Esophagus squamous epithelium (tissue), 5 donors: ENCODE measurements at regions not wholly inside any gene's neighbourhood (a gene's known extent, or its start where the extent isn't known, plus 50 kb on each side); places are given as distances from the start of the nearest gene placed in this dataset.

ENCODE experiments used
- DNase-seq: peaks from one replicate; lab custom pipeline; 2025; lab: John Stamatoyannopoulos, UW
- H3K27ac ChIP-seq, 4 donors: fragments of 200-600 bp; sonication (generic); one replicate each; pipeline ENCODE4 v1.5.1; 2016 to 2019; ENCODE audit warnings: mild to moderate bottlenecking in 1 of 4
- H3K27me3 ChIP-seq, 4 donors: fragments of 200-600 bp; sonication (generic); 1 replicate in 3 of 4; 2 replicates in 1 of 4; pipeline versions ENCODE4 v1.5.1 to v1.6.0; 2017 to 2021; ENCODE audit warnings: antibody characterized with exemption in 1 of 4
- H3K36me3 ChIP-seq, 3 donors: fragments of 200-600 bp; sonication (generic); one replicate each; pipeline ENCODE4 v1.5.1; 2016 to 2019
- H3K4me1 ChIP-seq, 3 donors: fragments of 200-600 bp; sonication (generic); one replicate each; pipeline ENCODE4 v1.5.1; 2017 to 2019
- H3K4me3 ChIP-seq, 4 donors: fragments of 200-600 bp; sonication (generic); 1 replicate in 3 of 4; 2 replicates in 1 of 4; pipeline ENCODE4 v1.5.1; 2016 to 2019; ENCODE audit warnings: mild to moderate bottlenecking in 2 of 4, moderate library complexity in 1 of 4
- H3K9me3 ChIP-seq, 3 donors: fragments of 200-600 bp; sonication (generic); one replicate each; pipeline ENCODE4 v1.5.1; 2016 to 2019
- CTCF ChIP-seq, 6 experiments: fragments of 450-650 bp in 4 of 6; fragments of 200-600 bp in 2 of 6; sonication (generic) in 2 of 6; IDR thresholded peaks; one replicate each; pipeline ENCODE4 v1.5.1; 2016 to 2019; ENCODE audit warnings: antibody characterized with exemption in 6 of 6, mild to moderate bottlenecking in 4 of 6, moderate library complexity in 4 of 6
- POLR2A ChIP-seq, 4 donors: fragments of 450-650 bp; IDR thresholded peaks; one replicate each; pipeline ENCODE4 v1.6.1; 2017; ENCODE audit warnings: antibody characterized with exemption in 4 of 4, mild to moderate bottlenecking in 4 of 4, moderate library complexity in 3 of 4
- WGBS, 2 donors: methylation state at CpG; one replicate each; pipeline ENCODE4 v1.1.5; 2018; 5-methylcytosine and 5-hydroxymethylcytosine counted together
- intact Hi-C: fragments of 100-400 bp; cut with DNase I; formaldehyde crosslinking; loops from one replicate; pipeline ENCODE4 v1.15.0; 2022
- donor health status: DM: yes; HTN: yes; CAD: no.

- H3K4me3 ChIP-seq, result no peak overlapping the region
- no peaks in the 10 kb centered on the region for H3K27me3 ChIP-seq
- H3K9me3 ChIP-seq, result no peaks in the 10 kb centered on the region
- no peak for DNase-seq
- no peak for TF ChIP-seq POLR2A (IDR thresholded peaks at IDR 0.05)
- no peak for TF ChIP-seq CTCF (IDR thresholded peaks at IDR 0.05)
- H3K27ac ChIP-seq, result no peak overlapping the region
- intact Hi-C loops, result no loop called here
- no peaks in the 10 kb centered on the region for H3K4me1 ChIP-seq
- H3K36me3 ChIP-seq, result no peaks in the 10 kb centered on the region
- WGBS, 2 donors, result 81 to 100% methylated on average over 1 of the region's 1 CpG
Observed at GRCh38 chr6:20310185-20310584, 91.5 kb upstream of the E2F3 start.

- Histone ChIP-seq H3K27me3 (no peaks in the 10 kb centered on the region), H3K36me3 (no peaks in the 10 kb centered on the region), H3K27ac (no peak overlapping the region), H3K4me1 (no peaks in the 10 kb centered on the region), H3K4me3 (no peak overlapping the region), H3K9me3 (no peaks in the 10 kb centered on the region)
- 55 to 74% methylated on average over 5 of the region's 5 CpGs for WGBS, 2 donors
- DNase-seq, result no peak
- no peak for TF ChIP-seq POLR2A (IDR thresholded peaks at IDR 0.05)
- TF ChIP-seq CTCF (IDR thresholded peaks at IDR 0.05), result no peak
- intact Hi-C loops, result no loop called here
Observed at GRCh38 chr6:20312606-20313005, 89.1 kb upstream of the E2F3 start.

- no peak overlapping the region for H3K4me3 ChIP-seq
- TF ChIP-seq CTCF (IDR thresholded peaks at IDR 0.05) (no peak), POLR2A (IDR thresholded peaks at IDR 0.05) (no peak)
- no peak overlapping the region for H3K27ac ChIP-seq
- no peaks in the 10 kb centered on the region for H3K36me3 ChIP-seq
- no peaks in the 10 kb centered on the region for H3K27me3 ChIP-seq
- no peak for DNase-seq
- H3K4me1 ChIP-seq, result no peaks in the 10 kb centered on the region
- H3K9me3 ChIP-seq, result no peaks in the 10 kb centered on the region
- intact Hi-C loops, result no loop called here
- 20 to 33% methylated on average over 1 of the region's 3 CpGs for WGBS, 2 donors
Observed at GRCh38 chr6:20313051-20313450, 88.6 kb upstream of the E2F3 start.

DNA sequence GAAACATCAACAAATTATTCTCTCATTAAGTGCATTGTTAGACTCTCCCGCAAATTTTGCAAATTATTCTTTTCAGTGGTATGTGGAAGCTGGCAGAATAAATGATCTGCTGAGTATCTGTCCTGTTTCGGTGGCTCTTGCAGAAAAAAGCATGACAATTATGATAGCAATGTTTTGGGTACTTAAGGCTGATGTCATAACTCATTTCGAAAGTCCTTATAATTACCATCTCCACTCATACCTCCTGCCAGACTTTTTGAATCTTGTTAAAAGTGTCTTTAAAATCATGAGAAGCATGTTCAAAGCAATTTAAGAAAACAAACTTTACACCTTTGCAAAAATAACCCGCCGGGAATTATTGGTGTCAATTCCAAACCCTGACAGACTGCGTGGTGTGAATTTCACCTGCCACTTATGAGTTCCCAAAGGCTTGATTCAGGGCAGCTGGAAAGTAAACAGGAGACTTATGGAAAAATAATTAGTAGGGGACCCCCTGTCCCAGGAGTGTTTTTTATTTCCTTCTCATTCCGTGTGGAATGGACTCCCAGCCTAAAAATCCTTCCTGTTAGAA is 87.6 kb upstream of the E2F3 start:
- no peak overlapping the region for H3K27ac ChIP-seq
- no peaks in the 10 kb centered on the region for H3K4me1 ChIP-seq
- DNase-seq, result no peak
- H3K27me3 ChIP-seq, result no peaks in the 10 kb centered on the region
- no peak overlapping the region for H3K4me3 ChIP-seq
- 60 to 66% methylated on average over 7 of the region's 7 CpGs for WGBS, 2 donors
- intact Hi-C loops, result no loop called here
- TF ChIP-seq CTCF (IDR thresholded peaks at IDR 0.05) (no peak), POLR2A (IDR thresholded peaks at IDR 0.05) (no peak)
- no peaks in the 10 kb centered on the region for H3K9me3 ChIP-seq
- H3K36me3 ChIP-seq, result no peaks in the 10 kb centered on the region

DNA sequence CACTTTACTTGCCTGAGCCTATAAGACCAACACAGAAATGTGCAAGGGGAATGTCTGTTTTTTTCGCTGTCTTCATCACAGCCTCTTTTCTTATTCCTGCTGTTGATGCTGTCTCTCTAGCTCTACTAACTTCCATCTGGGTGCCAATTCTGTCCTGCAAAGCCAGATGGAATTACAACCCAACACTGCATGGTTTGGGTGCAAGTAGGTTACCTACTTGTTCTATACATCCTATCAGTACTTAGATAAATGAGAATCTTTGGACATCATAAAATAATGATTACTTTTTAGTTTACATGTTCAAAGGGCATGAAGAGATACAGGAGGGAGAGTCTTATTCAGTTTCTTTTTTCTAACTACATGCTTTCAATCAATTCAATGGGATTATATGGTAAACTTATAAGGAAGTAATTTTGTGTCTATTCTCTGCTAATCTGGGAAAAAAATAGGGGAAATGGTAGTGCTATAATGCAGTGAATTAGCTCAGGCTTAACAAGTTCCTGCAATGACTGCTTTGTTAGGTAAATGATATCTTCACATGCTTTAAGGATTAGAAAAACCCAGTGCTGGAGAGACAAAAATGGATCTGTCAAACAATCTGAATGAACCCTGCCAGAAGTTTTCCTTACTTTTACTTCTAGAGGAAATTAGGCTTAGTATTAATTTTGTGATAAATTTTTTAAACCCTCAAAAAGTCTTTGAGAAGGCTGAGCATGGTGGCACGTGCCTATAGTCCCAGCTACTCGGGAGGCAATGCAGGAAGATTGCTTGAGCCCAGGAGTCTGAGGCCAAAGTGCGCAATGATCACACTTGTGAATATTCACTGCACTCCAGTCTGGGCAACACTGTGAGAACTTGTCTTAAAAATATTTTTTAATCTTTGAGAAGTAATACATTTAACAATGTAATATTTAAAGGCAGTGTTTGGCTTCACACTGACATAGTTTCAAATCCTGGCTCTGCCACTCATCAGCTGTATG is 86.5 kb upstream of the E2F3 start:
- H3K27ac ChIP-seq, result no peak overlapping the region
- no peaks in the 10 kb centered on the region for H3K36me3 ChIP-seq
- no peak for TF ChIP-seq CTCF (IDR thresholded peaks at IDR 0.05)
- no peaks in the 10 kb centered on the region for H3K27me3 ChIP-seq
- no peaks in the 10 kb centered on the region for H3K9me3 ChIP-seq
- DNase-seq, result no peak
- H3K4me3 ChIP-seq, result no peak overlapping the region
- 66 to 80% methylated on average over 4 of the region's 4 CpGs for WGBS, 2 donors
- no peaks in the 10 kb centered on the region for H3K4me1 ChIP-seq
- intact Hi-C loops, result no loop called here
